Immature natural killer cell (primary cell): ENCODE measurements at regions not wholly inside any gene's neighbourhood (a gene's known extent, or its start where the extent isn't known, plus 50 kb on each side); places are given as distances from the start of the nearest gene placed in this dataset.
A peak's percentile ranks its signal among the peaks of the same experiment; 100 is the strongest.

Experiments
- DNase-seq, 3 donors: peaks; one replicate each; pipeline ENCODE4 v3.0.0; 2022; ENCODE audit warnings: mixed read lengths in 1 of 3
- H3K27ac Mint-ChIP-seq, 6 donors: one replicate each; pipeline ENCODE4 v1.8.0; 2020; ENCODE audit warnings: mixed read lengths in 6 of 6, mild to moderate bottlenecking in 5 of 6, inconsistent platforms in 4 of 6, moderate library complexity in 3 of 6
- H3K27me3 Mint-ChIP-seq, 3 donors: one replicate each; pipeline ENCODE4 v1.8.0; 2020 to 2021; ENCODE audit warnings: low read depth in 3 of 3, mild to moderate bottlenecking in 3 of 3, mixed read lengths in 3 of 3, moderate library complexity in 3 of 3, inconsistent platforms in 1 of 3
- H3K36me3 Mint-ChIP-seq, 3 donors: one replicate each; pipeline ENCODE4 v1.8.0; 2020; ENCODE audit warnings: mixed read lengths in 3 of 3, inconsistent platforms in 2 of 3, mild to moderate bottlenecking in 2 of 3
- H3K4me1 Mint-ChIP-seq, 2 donors: one replicate each; pipeline ENCODE4 v1.8.0; 2020; ENCODE audit warnings: inconsistent platforms in 2 of 2, mild to moderate bottlenecking in 2 of 2, mixed read lengths in 2 of 2, moderate library complexity in 1 of 2
- H3K4me3 Mint-ChIP-seq, 5 donors: one replicate each; pipeline ENCODE4 v1.8.0; 2020; ENCODE audit warnings: mild to moderate bottlenecking in 5 of 5, mixed read lengths in 5 of 5, inconsistent platforms in 3 of 5, moderate library complexity in 3 of 5
- H3K9me3 Mint-ChIP-seq, 6 donors: one replicate each; pipeline ENCODE4 v1.8.0; 2020; ENCODE audit warnings: mild to moderate bottlenecking in 6 of 6, mixed read lengths in 6 of 6, inconsistent platforms in 4 of 6, moderate library complexity in 3 of 6

DNA sequence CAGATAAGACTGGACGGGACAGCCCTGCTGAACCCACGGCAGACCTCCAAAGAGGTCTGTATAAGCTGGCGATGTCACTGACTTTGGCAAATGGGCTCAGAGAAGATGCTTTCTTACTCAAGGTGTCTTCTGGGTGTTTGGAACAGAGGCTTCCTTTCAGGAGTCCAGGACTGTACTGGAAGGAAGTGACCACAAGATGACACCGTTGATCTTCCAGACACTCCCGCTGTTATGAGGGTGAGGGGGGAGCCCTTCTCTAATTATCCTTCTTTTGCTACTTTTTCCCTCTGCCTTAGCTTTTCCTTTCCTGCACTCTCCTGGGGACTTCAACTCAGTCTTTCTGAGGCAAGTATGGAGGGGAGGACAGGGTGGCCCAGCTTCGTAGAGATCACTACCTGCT is 65.2 kb upstream of the ZNF599 start:
- H3K4me1 Mint-ChIP-seq, result peaks cover 8 to 25% of the 10 kb centered on the region in 2 donors
- peaks cover 0 to 2% (median 1%) of the 10 kb centered on the region in 3 donors for H3K27me3 Mint-ChIP-seq
- DNase-seq, result peak in 1 of 3 donors; percentile 0
- peak overlapping the region in 1 of 6 donors; percentile 28 for H3K27ac Mint-ChIP-seq
- no peaks in the 10 kb centered on the region for H3K9me3 Mint-ChIP-seq
- no peak overlapping the region for H3K4me3 Mint-ChIP-seq
- H3K36me3 Mint-ChIP-seq, result no peaks in the 10 kb centered on the region

DNA sequence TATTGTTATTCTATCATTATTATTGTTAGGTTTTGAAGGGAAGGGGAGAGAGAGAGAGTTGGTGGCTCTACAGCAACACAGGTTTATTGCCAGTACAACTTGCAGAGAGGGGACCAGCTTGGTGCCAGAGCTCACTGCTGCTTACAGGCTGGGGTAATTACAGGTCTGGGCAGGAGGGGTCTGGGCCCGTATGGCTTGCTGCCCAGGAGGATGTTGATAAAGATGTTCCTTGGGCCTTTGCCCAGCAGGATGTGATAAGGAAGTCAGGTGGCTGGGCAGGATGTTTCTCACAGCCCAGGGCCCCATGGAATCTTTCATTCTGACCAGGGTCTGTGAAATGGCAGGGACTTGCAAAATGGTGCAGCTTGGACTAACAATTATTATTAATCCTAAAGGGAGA is 64.2 kb upstream of the ZNF599 start:
- Mint-ChIP-seq H3K4me1 (peaks cover 8 to 19% of the 10 kb centered on the region in 2 donors), H3K9me3 (no peaks in the 10 kb centered on the region), H3K4me3 (no peak overlapping the region), H3K36me3 (no peaks in the 10 kb centered on the region), H3K27ac (peak overlapping the region in 1 of 6 donors; percentile 69), H3K27me3 (peaks cover 0 to 2% (median 1%) of the 10 kb centered on the region in 3 donors)
- DNase-seq, result no peak

DNA sequence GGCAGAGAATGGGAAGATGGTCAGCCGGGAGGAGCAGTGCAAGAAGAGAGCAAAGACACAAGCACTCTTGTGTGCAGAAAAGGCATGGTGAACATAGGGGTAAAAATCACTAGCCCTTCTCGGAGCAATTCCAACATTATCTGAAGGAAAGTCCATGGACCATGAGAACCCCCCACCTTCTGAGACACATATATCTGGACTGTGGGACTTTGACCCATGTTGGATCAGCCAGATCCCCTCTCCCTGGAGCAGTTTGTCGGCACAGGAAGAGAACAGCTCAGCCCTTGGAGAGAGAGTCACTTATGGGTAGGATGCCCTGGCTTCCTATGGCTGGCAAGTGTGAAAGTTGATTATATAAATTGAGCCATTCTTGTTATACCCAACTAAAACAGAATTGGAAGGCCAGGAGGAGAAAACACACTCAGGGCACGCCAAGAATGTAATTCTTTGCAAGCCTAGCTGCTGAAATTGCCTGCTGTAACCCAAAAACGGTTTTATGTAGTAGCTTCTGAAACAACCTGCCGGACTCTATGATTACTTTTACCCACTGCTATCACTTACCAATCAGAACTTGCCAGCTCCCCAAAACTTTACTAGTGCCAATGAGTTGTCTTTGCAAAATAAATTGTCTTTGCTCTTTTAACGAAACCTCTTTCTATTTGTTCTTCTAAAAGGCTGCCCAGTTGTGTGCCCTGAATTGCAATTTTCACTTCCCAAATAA is 62.8 kb upstream of the ZNF599 start:
- H3K4me1 Mint-ChIP-seq, result peaks cover 12 to 29% of the 10 kb centered on the region in 2 donors
- no peak for DNase-seq
- no peak overlapping the region for H3K27ac Mint-ChIP-seq
- peaks cover 0 to 2% (median 1%) of the 10 kb centered on the region in 3 donors for H3K27me3 Mint-ChIP-seq
- no peaks in the 10 kb centered on the region for H3K36me3 Mint-ChIP-seq
- no peak overlapping the region for H3K4me3 Mint-ChIP-seq
- no peaks in the 10 kb centered on the region for H3K9me3 Mint-ChIP-seq

DNA sequence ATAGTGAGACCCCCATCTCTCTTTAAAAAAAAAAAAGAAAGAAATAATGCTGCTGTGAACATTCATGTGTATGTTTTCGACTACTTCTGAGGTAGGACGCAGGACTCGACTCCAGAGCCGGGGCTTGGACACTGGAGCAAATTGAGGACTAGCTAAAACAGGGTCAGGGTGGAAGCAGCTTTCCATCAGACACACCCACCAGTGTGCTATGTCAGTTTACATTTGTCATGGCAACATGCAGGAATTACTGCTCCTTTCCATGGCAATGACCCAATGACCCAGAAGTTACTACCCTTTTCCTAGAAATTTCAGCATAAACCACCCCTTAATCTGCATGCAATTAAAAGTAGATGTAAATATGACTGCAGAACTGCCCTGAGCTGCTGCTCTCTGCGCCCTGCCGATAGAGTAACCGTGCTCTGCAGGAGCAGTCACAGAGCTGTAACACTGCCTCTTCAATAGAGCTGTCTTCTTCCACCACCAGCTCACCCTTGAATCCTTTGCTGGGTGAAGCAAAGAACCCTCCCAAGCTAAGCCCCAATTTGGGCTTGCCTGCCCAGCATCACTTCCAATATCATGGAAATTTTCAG is 61.6 kb upstream of the ZNF599 start:
- H3K27ac Mint-ChIP-seq, result no peak overlapping the region
- no peak overlapping the region for H3K4me3 Mint-ChIP-seq

DNA sequence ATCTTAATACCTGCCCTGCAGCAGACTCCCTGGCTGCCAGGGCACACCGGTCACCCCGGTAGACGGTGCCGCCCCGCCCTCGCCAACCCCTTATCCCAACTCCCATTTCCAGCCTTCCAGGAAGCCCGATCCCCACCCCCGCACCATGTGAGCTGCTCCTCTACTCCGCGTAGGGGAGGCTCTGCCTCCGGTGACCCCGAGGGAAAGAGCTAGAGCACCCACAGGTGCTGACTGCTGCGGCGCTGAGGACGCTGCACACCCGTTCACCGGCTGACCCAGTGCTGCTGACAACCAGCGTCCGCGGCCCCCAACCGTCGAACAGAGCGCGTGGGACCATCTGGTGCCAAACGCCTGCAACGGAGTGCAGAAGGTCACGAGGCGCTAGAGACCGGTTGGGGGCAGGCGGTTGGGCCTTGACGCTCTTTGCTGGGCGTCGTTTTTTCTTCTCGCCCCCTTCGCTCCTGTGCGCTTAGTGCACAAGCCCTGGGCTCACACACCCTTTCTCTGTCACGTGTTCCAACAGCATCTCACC is 59.6 kb upstream of the ZNF599 start:
- no peak for DNase-seq
- Mint-ChIP-seq H3K4me3 (no peak overlapping the region), H3K36me3 (peaks cover 0 to 2% (median 0%) of the 10 kb centered on the region in 3 donors), H3K27me3 (peaks cover 0 to 2% (median 1%) of the 10 kb centered on the region in 3 donors), H3K9me3 (no peaks in the 10 kb centered on the region), H3K4me1 (peaks cover 4 to 18% of the 10 kb centered on the region in 2 donors), H3K27ac (no peak overlapping the region)

More for the DNA sequence above, 61.6 kb upstream of the ZNF599 start:
- Mint-ChIP-seq H3K4me1 (peaks cover 12 to 29% of the 10 kb centered on the region in 2 donors), H3K36me3 (no peaks in the 10 kb centered on the region), H3K27me3 (peaks cover 0 to 2% (median 1%) of the 10 kb centered on the region in 3 donors), H3K9me3 (no peaks in the 10 kb centered on the region)
- no peak for DNase-seq

DNA sequence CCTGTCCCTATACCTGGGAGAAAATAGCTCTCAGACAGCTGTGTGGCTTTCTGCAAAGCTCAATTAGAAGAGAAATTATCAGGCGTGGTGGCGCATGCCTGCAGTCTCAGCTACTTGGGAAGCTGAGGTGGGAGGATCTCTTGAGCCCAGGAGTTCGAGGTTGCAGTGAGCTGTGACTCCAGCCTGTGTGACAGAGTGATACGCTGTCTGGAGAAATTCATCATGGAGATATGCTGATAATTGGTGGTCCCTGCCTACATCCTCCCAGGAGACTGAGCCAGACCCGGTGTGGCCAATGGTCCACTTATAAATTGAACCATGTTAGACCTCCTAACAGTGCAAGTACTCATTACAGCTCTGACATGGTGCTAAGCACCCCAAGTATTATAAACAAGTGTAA is 58.7 kb upstream of the ZNF599 start:
- Mint-ChIP-seq H3K9me3 (no peaks in the 10 kb centered on the region), H3K27ac (no peak overlapping the region), H3K36me3 (peaks cover 0 to 5% (median 0%) of the 10 kb centered on the region in 3 donors), H3K4me3 (no peak overlapping the region), H3K27me3 (peaks cover 0 to 1% (median 0%) of the 10 kb centered on the region in 3 donors), H3K4me1 (peaks cover 4 to 10% of the 10 kb centered on the region in 2 donors)
- no peak for DNase-seq

DNA sequence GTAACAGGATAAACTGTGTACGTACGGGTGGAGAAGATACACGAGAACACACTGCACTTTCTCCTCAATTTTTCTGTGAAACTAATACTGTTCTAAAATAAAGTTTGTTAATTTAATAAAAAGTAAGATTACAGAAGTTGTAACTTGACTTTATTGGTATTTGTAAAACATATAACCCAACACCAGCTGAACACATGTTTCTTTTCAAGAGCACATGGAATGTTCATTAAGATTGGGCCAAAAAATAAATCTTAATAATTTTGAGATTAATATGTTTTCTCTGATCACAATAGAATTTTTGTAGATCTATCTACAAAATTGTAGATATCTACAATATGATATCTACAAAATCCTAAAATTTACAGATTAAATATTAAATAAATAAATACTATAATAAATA is 55.1 kb upstream of the ZNF599 start:
- no peak for DNase-seq
- Mint-ChIP-seq H3K27ac (no peak overlapping the region), H3K4me1 (peaks cover 5 to 10% of the 10 kb centered on the region in 2 donors), H3K9me3 (no peaks in the 10 kb centered on the region), H3K4me3 (no peak overlapping the region), H3K36me3 (peaks cover 4 to 11% (median 7%) of the 10 kb centered on the region in 3 donors), H3K27me3 (no peaks in the 10 kb centered on the region)

DNA sequence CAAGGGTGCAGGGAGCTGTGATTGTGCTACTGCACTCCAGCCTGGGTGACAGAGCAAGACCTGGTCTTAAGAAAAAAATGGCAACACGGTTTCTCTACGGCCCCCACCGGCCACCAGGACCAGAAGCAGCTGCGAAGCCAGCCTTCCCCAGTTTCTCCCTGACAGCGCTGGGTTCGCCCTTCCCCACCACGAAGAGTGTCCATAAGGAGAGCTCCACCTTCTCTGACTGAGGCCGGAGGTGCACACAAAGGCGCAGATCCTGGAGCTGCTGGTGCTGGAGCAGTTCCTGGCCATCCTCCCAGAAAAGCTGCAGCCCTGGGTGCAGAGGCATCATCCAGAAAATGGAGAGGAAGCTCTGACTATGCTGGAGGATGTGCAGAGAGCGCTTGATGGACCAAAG is 52.2 kb upstream of the ZNF599 start:
- no peak overlapping the region for H3K4me3 Mint-ChIP-seq
- peaks cover 0 to 1% of the 10 kb centered on the region in 2 donors for H3K4me1 Mint-ChIP-seq
- peaks cover 5 to 12% (median 7%) of the 10 kb centered on the region in 3 donors for H3K36me3 Mint-ChIP-seq
- H3K27ac Mint-ChIP-seq, result no peak overlapping the region
- no peaks in the 10 kb centered on the region for H3K27me3 Mint-ChIP-seq
- H3K9me3 Mint-ChIP-seq, result no peaks in the 10 kb centered on the region
- no peak for DNase-seq

DNA sequence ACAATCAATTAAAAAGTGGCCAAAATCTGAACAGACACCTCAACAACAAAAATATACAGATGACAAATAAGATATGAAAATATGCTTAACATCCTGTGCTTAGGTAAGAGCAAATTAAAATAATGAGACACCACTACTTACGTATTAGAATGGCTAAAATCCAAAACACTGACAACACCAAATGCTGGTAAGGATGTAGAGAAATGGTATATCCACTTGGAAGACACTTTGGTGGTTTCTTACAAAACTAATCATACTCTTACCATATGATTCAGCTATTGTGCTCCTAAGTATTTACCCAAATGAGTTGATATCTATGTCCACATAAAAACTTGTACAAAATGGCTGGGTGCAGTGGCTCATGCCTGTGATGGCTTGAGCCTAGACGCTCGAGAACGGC is 51.7 kb upstream of the ZNF599 start:
- H3K27me3 Mint-ChIP-seq, result peaks cover 0 to 1% (median 0%) of the 10 kb centered on the region in 3 donors
- H3K9me3 Mint-ChIP-seq, result no peaks in the 10 kb centered on the region
- H3K4me3 Mint-ChIP-seq, result no peak overlapping the region
- H3K27ac Mint-ChIP-seq, result no peak overlapping the region
- DNase-seq, result no peak
- H3K4me1 Mint-ChIP-seq, result peaks cover 0 to 1% of the 10 kb centered on the region in 2 donors
- peaks cover 8 to 17% (median 10%) of the 10 kb centered on the region in 3 donors for H3K36me3 Mint-ChIP-seq
